Skeletal muscle tissue (tissue), 3 donors: ENCODE measurements at regions not wholly inside any gene's neighbourhood (a gene's known extent, or its start where the extent isn't known, plus 50 kb on each side); places are given as distances from the start of the nearest gene placed in this dataset.

Source experiments
- H3K27ac ChIP-seq: one replicate; pipeline ENCODE4 v1.7.0; 2013; ENCODE audit warnings: mild to moderate bottlenecking, low read depth, low read length, inconsistent platforms
- H3K27me3 ChIP-seq, 3 donors: one replicate each; pipeline ENCODE4 v1.7.0; 2013; ENCODE audit warnings: low read length in 3 of 3; ENCODE audit not compliant: control insufficient read depth in 3 of 3, insufficient read depth in 3 of 3
- H3K36me3 ChIP-seq, 3 donors: one replicate each; pipeline ENCODE4 v1.7.0; 2013; ENCODE audit warnings: low read length in 3 of 3; ENCODE audit not compliant: control insufficient read depth in 3 of 3, insufficient read depth in 3 of 3
- H3K4me1 ChIP-seq, 3 donors: one replicate each; pipeline ENCODE4 v1.7.0; 2013; ENCODE audit warnings: low read length in 3 of 3, mild to moderate bottlenecking in 3 of 3; ENCODE audit not compliant: control insufficient read depth in 3 of 3, insufficient read depth in 3 of 3
- H3K4me3 ChIP-seq, 3 donors: one replicate each; pipeline ENCODE4 v1.7.0; 2013; ENCODE audit warnings: low read length in 3 of 3
- H3K9ac ChIP-seq, 3 donors: one replicate each; pipeline ENCODE4 v1.7.0; 2013; ENCODE audit warnings: low read length in 3 of 3, mild to moderate bottlenecking in 3 of 3, moderate library complexity in 2 of 3, low read depth in 1 of 3
- H3K9me3 ChIP-seq, 3 donors: one replicate each; pipeline ENCODE4 v1.7.0; 2013; ENCODE audit warnings: low read length in 3 of 3; ENCODE audit not compliant: control insufficient read depth in 3 of 3
- donor health status: Osteomylitis.

- Histone ChIP-seq H3K27ac (no peak overlapping the region), H3K27me3 (peaks cover 45 to 52% (median 48%) of the 10 kb centered on the region in 3 donors), H3K4me3 (no peak overlapping the region), H3K9ac (no peak overlapping the region), H3K9me3 (peaks cover 0 to 4% (median 0%) of the 10 kb centered on the region in 3 donors), H3K4me1 (no peaks in the 10 kb centered on the region), H3K36me3 (no peaks in the 10 kb centered on the region)
Measured at GRCh38 chr13:111540486-111540885, 220.0 kb downstream of the TEX29 start.

- Histone ChIP-seq H3K27me3 (peaks cover 36 to 50% (median 41%) of the 10 kb centered on the region in 3 donors), H3K4me1 (no peaks in the 10 kb centered on the region), H3K27ac (no peak overlapping the region), H3K9me3 (peaks cover 0 to 4% (median 0%) of the 10 kb centered on the region in 3 donors), H3K36me3 (no peaks in the 10 kb centered on the region), H3K4me3 (no peak overlapping the region), H3K9ac (no peak overlapping the region)
Measured at GRCh38 chr13:111541345-111541744, 220.9 kb downstream of the TEX29 start.

- Histone ChIP-seq H3K27ac (no peak overlapping the region), H3K4me1 (no peaks in the 10 kb centered on the region), H3K9me3 (peaks cover 0 to 4% (median 0%) of the 10 kb centered on the region in 3 donors), H3K4me3 (no peak overlapping the region), H3K9ac (no peak overlapping the region), H3K27me3 (peaks cover 31 to 44% (median 35%) of the 10 kb centered on the region in 3 donors), H3K36me3 (no peaks in the 10 kb centered on the region)
Measured at GRCh38 chr13:111541752-111542529, 221.5 kb downstream of the TEX29 start.

GRCh38 chr13:111542530-111543341, 222.3 kb downstream of the TEX29 start:
- H3K9ac ChIP-seq: no peak overlapping the region
- no peak overlapping the region for H3K4me3 ChIP-seq
- peaks cover 24 to 36% (median 27%) of the 10 kb centered on the region in 3 donors for H3K27me3 ChIP-seq
- peaks cover 0 to 4% (median 0%) of the 10 kb centered on the region in 3 donors for H3K9me3 ChIP-seq
- no peaks in the 10 kb centered on the region for H3K36me3 ChIP-seq
- no peak overlapping the region for H3K27ac ChIP-seq
- H3K4me1 ChIP-seq: no peaks in the 10 kb centered on the region

GRCh38 chr13:111546921-111547675, 226.7 kb downstream of the TEX29 start:
- Histone ChIP-seq H3K27me3 (peaks cover 0 to 6% (median 5%) of the 10 kb centered on the region in 3 donors), H3K4me3 (no peak overlapping the region), H3K9ac (no peak overlapping the region), H3K4me1 (no peaks in the 10 kb centered on the region), H3K9me3 (peaks cover 0 to 4% (median 0%) of the 10 kb centered on the region in 3 donors), H3K36me3 (no peaks in the 10 kb centered on the region), H3K27ac (no peak overlapping the region)

- H3K4me3 ChIP-seq: no peak overlapping the region
- no peak overlapping the region for H3K9ac ChIP-seq
- peaks cover 0 to 6% (median 3%) of the 10 kb centered on the region in 3 donors for H3K27me3 ChIP-seq
- H3K4me1 ChIP-seq: no peaks in the 10 kb centered on the region
- H3K36me3 ChIP-seq: no peaks in the 10 kb centered on the region
- peaks cover 0 to 4% (median 0%) of the 10 kb centered on the region in 3 donors for H3K9me3 ChIP-seq
- H3K27ac ChIP-seq: no peak overlapping the region
Measured at GRCh38 chr13:111547726-111548273, 227.4 kb downstream of the TEX29 start.

GRCh38 chr13:111548301-111548700, 227.9 kb downstream of the TEX29 start:
- peaks cover 0 to 7% (median 0%) of the 10 kb centered on the region in 3 donors for H3K27me3 ChIP-seq
- no peak overlapping the region for H3K4me3 ChIP-seq
- H3K36me3 ChIP-seq: no peaks in the 10 kb centered on the region
- no peak overlapping the region for H3K9ac ChIP-seq
- no peaks in the 10 kb centered on the region for H3K4me1 ChIP-seq
- H3K27ac ChIP-seq: no peak overlapping the region
- peaks cover 0 to 4% (median 0%) of the 10 kb centered on the region in 3 donors for H3K9me3 ChIP-seq

- Histone ChIP-seq H3K27me3 (peaks cover 0 to 7% (median 0%) of the 10 kb centered on the region in 3 donors), H3K36me3 (no peaks in the 10 kb centered on the region), H3K27ac (no peak overlapping the region), H3K9ac (no peak overlapping the region), H3K4me1 (no peaks in the 10 kb centered on the region), H3K4me3 (no peak overlapping the region), H3K9me3 (peaks cover 0 to 4% (median 0%) of the 10 kb centered on the region in 3 donors)
Measured at GRCh38 chr13:111548805-111549204, 228.4 kb downstream of the TEX29 start.

- Histone ChIP-seq H3K4me3 (no peak overlapping the region), H3K9ac (no peak overlapping the region), H3K27ac (no peak overlapping the region), H3K36me3 (no peaks in the 10 kb centered on the region), H3K27me3 (peaks cover 0 to 11% (median 0%) of the 10 kb centered on the region in 3 donors), H3K9me3 (peaks cover 0 to 2% (median 0%) of the 10 kb centered on the region in 3 donors), H3K4me1 (no peaks in the 10 kb centered on the region)
Measured at GRCh38 chr13:111549464-111549863, 229.0 kb downstream of the TEX29 start.
